T-helper 2 cell treated with Interferon-gamma antibody and Interleukin-4, amounts not matched to agents 5 μg/mL and 100 μg/mL, for 36 hours (primary cell): ENCODE measurements at regions not wholly inside any gene's neighbourhood (a gene's known extent, or its start where the extent isn't known, plus 50 kb on each side); places are given as distances from the start of the nearest gene placed in this dataset.

ENCODE experiments used
- DNase-seq: peaks from one replicate; pipeline ENCODE4 v3.0.0; 2021; ENCODE audit warnings: low spot score
- H3K27ac Mint-ChIP-seq: one replicate; pipeline ENCODE4 v1.8.0; 2021; ENCODE audit warnings: mild to moderate bottlenecking, mixed read lengths
- H3K27me3 Mint-ChIP-seq: one replicate; pipeline ENCODE4 v1.8.0; 2021; ENCODE audit warnings: low read depth, mixed read lengths
- H3K36me3 Mint-ChIP-seq: one replicate; pipeline ENCODE4 v1.8.0; 2021; ENCODE audit warnings: low read depth, mixed read lengths
- H3K4me1 Mint-ChIP-seq: one replicate; pipeline ENCODE4 v1.8.0; 2021; ENCODE audit warnings: low read depth, mixed read lengths
- H3K4me3 Mint-ChIP-seq: one replicate; pipeline ENCODE4 v1.8.0; 2022; ENCODE audit warnings: mild to moderate bottlenecking, moderate library complexity, mixed read lengths
- H3K9me3 Mint-ChIP-seq: one replicate; pipeline ENCODE4 v1.8.0; 2021; ENCODE audit warnings: mixed read lengths

DNA sequence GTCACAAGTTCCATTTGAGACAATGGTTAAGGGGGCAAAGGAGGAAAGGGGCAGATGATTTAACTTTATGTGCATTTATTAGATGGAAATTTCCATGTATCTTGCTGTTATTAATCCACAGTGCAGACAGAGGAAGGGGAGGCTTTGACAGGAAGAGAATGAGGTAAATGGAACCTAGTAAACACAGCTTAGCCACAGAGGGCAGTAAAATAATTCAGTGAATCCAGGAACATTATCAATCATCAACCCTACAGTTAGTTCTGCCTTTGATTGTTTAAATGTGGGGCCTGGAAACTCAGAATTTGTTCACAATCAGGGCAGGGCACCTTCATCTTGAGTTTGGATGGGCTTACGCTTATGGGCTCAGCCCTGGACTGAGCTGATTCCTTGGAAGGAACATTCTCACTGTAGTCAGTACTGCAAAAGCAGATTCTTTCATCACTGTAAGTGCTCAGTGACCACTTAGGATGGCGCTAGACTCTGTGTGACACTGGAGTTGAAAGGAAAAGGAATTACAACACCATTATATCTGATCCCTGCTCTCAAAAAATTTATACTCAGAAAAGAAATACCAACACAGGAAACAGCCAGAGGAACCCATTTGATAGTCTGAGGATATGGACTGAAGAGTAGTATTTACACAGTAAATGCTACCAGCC is 169.5 kb downstream of the PIK3R1 start:
- H3K9me3 Mint-ChIP-seq, result peaks cover 8% of the 10 kb centered on the region
- DNase-seq, result no peak
- H3K27ac Mint-ChIP-seq, result peak overlapping the region; percentile 48
- H3K36me3 Mint-ChIP-seq, result peaks cover 12% of the 10 kb centered on the region
- peak overlapping the region; percentile 37 for H3K4me3 Mint-ChIP-seq
- H3K27me3 Mint-ChIP-seq, result peaks cover 15% of the 10 kb centered on the region
- peaks cover 49% of the 10 kb centered on the region for H3K4me1 Mint-ChIP-seq

- peaks cover 8% of the 10 kb centered on the region for H3K9me3 Mint-ChIP-seq
- H3K27ac Mint-ChIP-seq, result no peak overlapping the region
- no peak for DNase-seq
- H3K36me3 Mint-ChIP-seq, result peaks cover 12% of the 10 kb centered on the region
- peaks cover 17% of the 10 kb centered on the region for H3K27me3 Mint-ChIP-seq
- H3K4me3 Mint-ChIP-seq, result no peak overlapping the region
- H3K4me1 Mint-ChIP-seq, result peaks cover 45% of the 10 kb centered on the region
These were observed 170.4 kb downstream of the PIK3R1 start for GRCh38 chr5:68385936-68386335.

GRCh38 chr5:68387074-68387796 is 171.7 kb downstream of the PIK3R1 start:
- H3K36me3 Mint-ChIP-seq, result peaks cover 8% of the 10 kb centered on the region
- H3K4me1 Mint-ChIP-seq, result peaks cover 34% of the 10 kb centered on the region
- peaks cover 17% of the 10 kb centered on the region for H3K27me3 Mint-ChIP-seq
- H3K4me3 Mint-ChIP-seq, result no peak overlapping the region
- no peak overlapping the region for H3K27ac Mint-ChIP-seq
- peaks cover 11% of the 10 kb centered on the region for H3K9me3 Mint-ChIP-seq
- DNase-seq, result no peak

GRCh38 chr5:68389618-68390017 is 174.1 kb downstream of the PIK3R1 start:
- no peak overlapping the region for H3K4me3 Mint-ChIP-seq
- H3K36me3 Mint-ChIP-seq, result peaks cover 2% of the 10 kb centered on the region
- peaks cover 8% of the 10 kb centered on the region for H3K9me3 Mint-ChIP-seq
- no peak for DNase-seq
- no peak overlapping the region for H3K27ac Mint-ChIP-seq
- H3K27me3 Mint-ChIP-seq, result peaks cover 17% of the 10 kb centered on the region
- H3K4me1 Mint-ChIP-seq, result peaks cover 31% of the 10 kb centered on the region

DNA sequence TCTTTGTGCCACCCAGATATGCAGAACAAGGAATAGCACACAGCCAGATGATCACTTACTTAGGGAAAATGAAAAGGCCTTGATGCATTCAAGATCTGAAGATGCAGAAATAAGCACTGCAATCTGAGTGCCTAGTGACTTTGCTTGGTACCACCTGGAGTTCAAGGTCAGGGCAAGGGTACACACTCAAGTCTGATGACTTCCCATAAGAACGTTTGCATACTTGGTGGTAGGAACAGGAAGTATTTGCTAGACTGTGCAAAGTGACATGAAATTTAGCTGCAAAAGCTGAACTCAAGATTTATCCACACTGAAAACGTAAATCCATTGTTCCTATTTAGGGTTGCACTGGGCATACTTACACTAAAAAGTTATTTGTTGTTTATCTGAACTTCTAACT is 177.1 kb downstream of the PIK3R1 start:
- Mint-ChIP-seq H3K4me1 (peaks cover 19% of the 10 kb centered on the region), H3K9me3 (peaks cover 6% of the 10 kb centered on the region), H3K36me3 (peaks cover 2% of the 10 kb centered on the region), H3K27me3 (peaks cover 17% of the 10 kb centered on the region), H3K27ac (no peak overlapping the region), H3K4me3 (no peak overlapping the region)
- no peak for DNase-seq

DNA sequence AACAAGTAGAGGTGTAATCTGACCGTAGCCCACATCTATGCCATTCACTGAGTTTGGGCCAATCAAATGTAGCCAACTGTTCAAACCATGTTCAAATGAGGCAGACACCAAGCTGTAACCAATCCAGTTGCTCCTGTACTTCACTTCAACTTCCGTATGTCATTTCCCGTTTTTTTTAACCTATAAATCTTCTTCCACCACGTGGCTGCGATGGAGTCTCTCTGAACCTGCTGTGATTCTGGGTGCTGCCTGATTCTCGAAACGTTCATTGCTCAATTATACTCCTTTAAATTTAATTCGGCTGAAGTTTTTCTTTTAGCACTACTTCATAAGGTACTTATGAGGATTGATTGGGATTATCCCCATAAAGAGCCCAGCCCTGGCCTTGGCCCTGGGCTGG is 179.7 kb downstream of the PIK3R1 start:
- H3K4me1 Mint-ChIP-seq, result peaks cover 19% of the 10 kb centered on the region
- no peaks in the 10 kb centered on the region for H3K36me3 Mint-ChIP-seq
- peaks cover 6% of the 10 kb centered on the region for H3K9me3 Mint-ChIP-seq
- no peak for DNase-seq
- no peak overlapping the region for H3K4me3 Mint-ChIP-seq
- H3K27ac Mint-ChIP-seq, result no peak overlapping the region
- peaks cover 2% of the 10 kb centered on the region for H3K27me3 Mint-ChIP-seq

DNA sequence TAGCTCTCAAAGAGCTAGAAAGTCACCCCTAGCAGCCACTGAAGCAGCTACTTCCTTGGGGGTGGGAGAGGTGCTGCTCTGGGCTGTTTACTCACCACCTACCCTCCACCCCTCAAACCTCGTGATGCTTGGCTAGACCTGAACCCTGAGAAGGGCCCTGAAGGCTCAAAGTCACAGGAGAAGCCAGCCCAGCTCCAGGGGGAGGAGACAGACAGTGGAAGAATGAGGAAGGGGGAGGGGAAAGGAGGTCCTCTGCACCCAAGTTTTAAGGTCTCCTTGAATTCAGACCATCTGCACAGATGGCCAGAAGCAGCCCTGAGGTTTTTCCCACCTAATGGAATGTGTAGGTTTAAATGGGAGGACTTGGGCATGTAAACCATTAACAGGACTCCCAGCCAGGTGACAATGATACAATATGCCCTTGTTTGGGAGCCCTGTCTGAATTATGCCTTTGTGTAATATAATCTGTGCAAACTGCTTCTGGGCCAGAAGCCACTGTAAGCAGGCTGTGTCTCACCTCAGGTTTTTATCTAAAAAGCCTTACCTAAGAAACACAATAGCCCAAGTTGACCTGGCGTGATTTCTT is 180.5 kb downstream of the PIK3R1 start:
- peaks cover 16% of the 10 kb centered on the region for H3K4me1 Mint-ChIP-seq
- no peak overlapping the region for H3K4me3 Mint-ChIP-seq
- peaks cover 6% of the 10 kb centered on the region for H3K9me3 Mint-ChIP-seq
- no peak overlapping the region for H3K27ac Mint-ChIP-seq
- DNase-seq, result no peak
- no peaks in the 10 kb centered on the region for H3K36me3 Mint-ChIP-seq
- H3K27me3 Mint-ChIP-seq, result no peaks in the 10 kb centered on the region

- no peak overlapping the region for H3K27ac Mint-ChIP-seq
- H3K27me3 Mint-ChIP-seq, result no peaks in the 10 kb centered on the region
- DNase-seq, result no peak
- no peaks in the 10 kb centered on the region for H3K36me3 Mint-ChIP-seq
- peaks cover 16% of the 10 kb centered on the region for H3K4me1 Mint-ChIP-seq
- no peak overlapping the region for H3K4me3 Mint-ChIP-seq
- peaks cover 4% of the 10 kb centered on the region for H3K9me3 Mint-ChIP-seq
These were observed 181.2 kb downstream of the PIK3R1 start for GRCh38 chr5:68396722-68397121.

DNA sequence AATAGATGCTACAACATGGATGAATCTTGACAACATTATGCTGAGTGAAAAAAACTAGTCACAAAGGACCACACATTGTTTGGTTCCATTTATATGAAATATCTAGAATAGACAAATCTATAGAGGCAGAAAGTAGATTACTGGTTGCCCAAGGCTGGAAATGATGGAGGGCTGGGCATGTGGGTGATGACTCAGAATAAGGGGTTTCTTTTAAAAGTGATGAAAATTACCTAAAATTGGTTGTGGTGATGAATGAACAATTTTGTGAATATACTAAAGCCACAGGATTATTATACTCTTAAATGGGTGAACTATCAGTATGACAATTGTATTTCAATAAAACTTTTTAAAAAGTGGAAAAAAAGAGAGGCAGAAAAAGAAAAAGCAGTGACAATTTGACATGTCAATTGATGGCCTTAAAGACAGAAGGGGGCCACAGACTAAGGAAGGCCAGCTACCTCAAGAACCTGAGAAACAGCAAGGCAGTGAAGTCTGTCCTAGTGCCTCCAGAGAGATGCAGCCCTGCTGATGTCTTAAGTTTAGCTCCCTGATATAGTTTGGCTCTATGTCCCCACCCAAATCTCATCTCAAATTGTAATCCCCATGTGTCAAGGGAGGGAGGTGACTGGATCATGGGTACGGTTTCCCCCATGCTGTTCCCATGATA is 182.7 kb downstream of the PIK3R1 start:
- Mint-ChIP-seq H3K27ac (no peak overlapping the region), H3K4me1 (peaks cover 5% of the 10 kb centered on the region), H3K4me3 (no peak overlapping the region), H3K27me3 (no peaks in the 10 kb centered on the region), H3K36me3 (no peaks in the 10 kb centered on the region), H3K9me3 (no peaks in the 10 kb centered on the region)
- no peak for DNase-seq

- no peak overlapping the region for H3K27ac Mint-ChIP-seq
- peaks cover 2% of the 10 kb centered on the region for H3K36me3 Mint-ChIP-seq
- DNase-seq, result no peak
- no peaks in the 10 kb centered on the region for H3K27me3 Mint-ChIP-seq
- peaks cover 24% of the 10 kb centered on the region for H3K4me1 Mint-ChIP-seq
- no peak overlapping the region for H3K4me3 Mint-ChIP-seq
- no peaks in the 10 kb centered on the region for H3K9me3 Mint-ChIP-seq
These were observed 187.7 kb downstream of the PIK3R1 start for GRCh38 chr5:68403301-68403700.

DNA sequence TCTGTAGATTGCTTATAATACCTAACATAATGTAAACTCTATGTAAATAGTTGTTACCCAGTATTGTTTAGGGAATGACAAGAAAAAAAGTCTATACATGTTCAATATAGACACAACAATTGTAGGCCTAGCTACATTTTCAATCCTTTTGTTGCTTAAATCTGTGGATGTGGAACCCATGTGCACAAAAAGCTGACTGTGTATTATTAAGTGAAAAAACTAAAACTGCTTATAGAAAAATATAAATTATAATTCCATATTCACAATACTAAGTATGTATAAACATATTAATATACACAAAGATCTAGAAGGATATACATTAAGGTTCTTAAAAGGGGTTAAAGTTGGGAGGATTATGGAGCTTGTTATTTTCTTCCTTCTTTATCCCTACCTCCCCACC is 188.7 kb downstream of the PIK3R1 start:
- H3K36me3 Mint-ChIP-seq, result peaks cover 2% of the 10 kb centered on the region
- H3K27me3 Mint-ChIP-seq, result no peaks in the 10 kb centered on the region
- no peak overlapping the region for H3K27ac Mint-ChIP-seq
- no peak overlapping the region for H3K4me3 Mint-ChIP-seq
- no peaks in the 10 kb centered on the region for H3K9me3 Mint-ChIP-seq
- DNase-seq, result no peak
- peaks cover 26% of the 10 kb centered on the region for H3K4me1 Mint-ChIP-seq

GRCh38 chr5:68405026-68405684 is 189.6 kb downstream of the PIK3R1 start:
- Mint-ChIP-seq H3K4me3 (no peak overlapping the region), H3K27me3 (no peaks in the 10 kb centered on the region), H3K4me1 (peaks cover 26% of the 10 kb centered on the region), H3K9me3 (no peaks in the 10 kb centered on the region), H3K27ac (peak overlapping the region; percentile 39), H3K36me3 (peaks cover 2% of the 10 kb centered on the region)
- no peak for DNase-seq

DNA sequence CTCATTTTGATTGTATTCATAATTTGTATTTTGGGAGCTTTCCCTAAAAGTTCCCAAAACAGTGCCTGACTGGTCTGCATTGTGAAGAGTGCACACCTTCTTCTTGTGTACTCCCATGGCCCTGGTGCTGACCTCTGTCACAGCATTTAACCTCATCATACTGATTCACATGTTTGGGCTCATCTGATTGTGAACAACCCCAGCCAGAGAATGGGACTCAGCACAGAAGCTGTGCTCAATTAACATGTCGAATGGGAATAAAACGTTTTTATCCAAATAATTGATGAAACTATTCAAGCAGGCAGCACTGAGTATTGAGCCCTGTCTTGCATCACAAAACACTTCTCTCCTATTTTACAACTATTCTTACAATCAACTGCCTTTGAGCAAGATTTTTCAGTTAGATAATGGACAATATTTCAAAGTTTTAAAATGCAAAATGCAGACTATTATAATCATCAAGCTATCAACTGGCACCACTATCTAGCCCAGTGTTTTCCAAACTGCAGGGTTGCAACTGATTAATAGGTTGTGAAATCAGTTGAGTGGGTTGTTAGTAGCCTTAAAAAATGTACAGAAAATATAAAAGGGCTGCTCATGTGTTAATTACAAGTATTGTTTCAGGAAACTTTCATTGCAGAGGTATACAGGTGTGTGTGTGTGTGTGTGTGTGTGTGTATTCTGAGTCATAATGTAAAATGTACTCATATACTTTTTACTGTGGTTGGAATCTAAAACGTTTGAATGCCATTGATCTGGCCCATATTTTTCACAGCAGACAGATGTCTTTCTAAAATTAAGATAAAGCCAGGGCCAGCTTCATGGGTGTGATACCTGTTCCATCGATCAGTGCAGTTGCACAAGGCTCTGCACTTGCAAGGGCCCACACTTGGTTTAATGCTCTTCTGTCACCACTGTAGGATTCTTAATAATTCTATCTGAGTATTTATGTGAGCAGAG is 190.5 kb downstream of the PIK3R1 start:
- peak; percentile 13 for DNase-seq
- peaks cover 2% of the 10 kb centered on the region for H3K36me3 Mint-ChIP-seq

More for the DNA sequence above, 190.5 kb downstream of the PIK3R1 start:
- Mint-ChIP-seq H3K4me3 (peak overlapping the region; percentile 69), H3K27ac (peak overlapping the region; percentile 88), H3K9me3 (no peaks in the 10 kb centered on the region), H3K27me3 (no peaks in the 10 kb centered on the region), H3K4me1 (peaks cover 26% of the 10 kb centered on the region)
